ENCODE measurements at regions not wholly inside any gene's neighbourhood (a gene's known extent, or its start where the extent isn't known, plus 50 kb on each side); places are given as distances from the start of the nearest gene placed in this dataset.

DNA sequence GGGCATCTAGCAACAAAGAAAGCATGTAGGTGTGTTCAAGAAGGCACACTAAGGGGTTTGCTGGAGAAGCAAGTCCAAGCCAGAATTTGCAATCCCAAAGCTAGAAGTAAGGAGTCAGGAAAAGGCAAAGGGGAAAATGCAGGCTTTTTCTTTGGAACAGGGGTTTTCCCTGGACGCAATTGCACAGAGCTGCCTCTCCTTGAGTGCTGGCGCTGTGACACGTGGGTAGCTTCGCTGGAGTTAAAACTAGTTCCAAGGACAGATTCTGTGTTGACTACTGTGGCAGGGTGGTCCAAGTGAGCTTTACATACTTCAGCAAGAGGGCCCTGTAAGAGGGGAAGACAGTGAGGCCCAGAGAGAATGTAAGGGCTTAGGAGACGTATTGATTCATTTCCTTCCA lies 277.1 kb downstream of the ADGRA3 start:
- H3K4me2 ChIP-seq, result no peak overlapping the region
- no peaks in the 10 kb centered on the region for H4K20me1 ChIP-seq (ENCODE audit: insufficient read depth)
- no peaks in the 10 kb centered on the region for H3F3A ChIP-seq (replicated peaks; ENCODE audit: insufficient read depth)
- H3K27me3 ChIP-seq (ENCODE audit: insufficient read depth), result no peaks in the 10 kb centered on the region
- H3K27ac ChIP-seq (ENCODE audit: low read depth in 2 of 2, low read length in 1 of 2), result no peak overlapping the region
- DNase-seq, result peak; percentile 4
- no peak overlapping the region for H3K9ac ChIP-seq
- no peaks in the 10 kb centered on the region for H3K9me3 ChIP-seq
- no peak overlapping the region for H3K4me3 ChIP-seq (ENCODE audit: low read depth in 2 of 2, low read length in 1 of 2)
- CTCF ChIA-PET, result interaction anchor here (0.9 to 1.6 kb wide), 5 partner anchors 13 to 151 kb away, joined by 3 to 6 read pairs (median 3); no protein-coding TSS in a partner anchor
- TF ChIP-seq, protein P1, sequence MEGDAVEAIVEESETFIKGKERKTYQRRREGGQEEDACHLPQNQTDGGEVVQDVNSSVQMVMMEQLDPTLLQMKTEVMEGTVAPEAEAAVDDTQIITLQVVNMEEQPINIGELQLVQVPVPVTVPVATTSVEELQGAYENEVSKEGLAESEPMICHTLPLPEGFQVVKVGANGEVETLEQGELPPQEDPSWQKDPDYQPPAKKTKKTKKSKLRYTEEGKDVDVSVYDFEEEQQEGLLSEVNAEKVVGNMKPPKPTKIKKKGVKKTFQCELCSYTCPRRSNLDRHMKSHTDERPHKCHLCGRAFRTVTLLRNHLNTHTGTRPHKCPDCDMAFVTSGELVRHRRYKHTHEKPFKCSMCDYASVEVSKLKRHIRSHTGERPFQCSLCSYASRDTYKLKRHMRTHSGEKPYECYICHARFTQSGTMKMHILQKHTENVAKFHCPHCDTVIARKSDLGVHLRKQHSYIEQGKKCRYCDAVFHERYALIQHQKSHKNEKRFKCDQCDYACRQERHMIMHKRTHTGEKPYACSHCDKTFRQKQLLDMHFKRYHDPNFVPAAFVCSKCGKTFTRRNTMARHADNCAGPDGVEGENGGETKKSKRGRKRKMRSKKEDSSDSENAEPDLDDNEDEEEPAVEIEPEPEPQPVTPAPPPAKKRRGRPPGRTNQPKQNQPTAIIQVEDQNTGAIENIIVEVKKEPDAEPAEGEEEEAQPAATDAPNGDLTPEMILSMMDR (IDR thresholded peaks at IDR 0.05), result peak; percentile 39; the same call in 1 of the 2 replicates
- TF ChIP-seq CHD2 (IDR thresholded peaks at IDR 0.05; ENCODE audit: low read length, partially characterized antibody), result no peak
- TF ChIP-seq, protein P2, sequence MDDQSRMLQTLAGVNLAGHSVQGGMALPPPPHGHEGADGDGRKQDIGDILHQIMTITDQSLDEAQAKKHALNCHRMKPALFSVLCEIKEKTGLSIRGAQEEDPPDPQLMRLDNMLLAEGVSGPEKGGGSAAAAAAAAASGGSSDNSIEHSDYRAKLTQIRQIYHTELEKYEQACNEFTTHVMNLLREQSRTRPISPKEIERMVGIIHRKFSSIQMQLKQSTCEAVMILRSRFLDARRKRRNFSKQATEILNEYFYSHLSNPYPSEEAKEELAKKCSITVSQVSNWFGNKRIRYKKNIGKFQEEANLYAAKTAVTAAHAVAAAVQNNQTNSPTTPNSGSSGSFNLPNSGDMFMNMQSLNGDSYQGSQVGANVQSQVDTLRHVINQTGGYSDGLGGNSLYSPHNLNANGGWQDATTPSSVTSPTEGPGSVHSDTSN (IDR thresholded peaks at IDR 0.05), result no peak
- H3K36me3 ChIP-seq (replicated peaks in 1 of 2; ENCODE audit: control insufficient read depth in 1 of 2, insufficient read depth in 2 of 2, low read length in 1 of 2), result no peaks in the 10 kb centered on the region
- 10% methylated on average over 5 of the region's 5 CpGs for whole genome bisulfite sequencing (ENCODE audit: low lambda C conversion rate)
- no peak overlapping the region for H2AFZ ChIP-seq (ENCODE audit: low read depth)
- POLR2A ChIA-PET, result no interaction called here
- no peaks in the 10 kb centered on the region for H3K4me1 ChIP-seq (ENCODE audit: control insufficient read depth in 1 of 2, insufficient read depth in 2 of 2, low read depth in 1 of 2, low read length in 1 of 2)
- no peaks in the 10 kb centered on the region for H3K79me2 ChIP-seq (ENCODE audit: insufficient read depth)
- no peaks in the 10 kb centered on the region for H3K9me2 ChIP-seq

DNA sequence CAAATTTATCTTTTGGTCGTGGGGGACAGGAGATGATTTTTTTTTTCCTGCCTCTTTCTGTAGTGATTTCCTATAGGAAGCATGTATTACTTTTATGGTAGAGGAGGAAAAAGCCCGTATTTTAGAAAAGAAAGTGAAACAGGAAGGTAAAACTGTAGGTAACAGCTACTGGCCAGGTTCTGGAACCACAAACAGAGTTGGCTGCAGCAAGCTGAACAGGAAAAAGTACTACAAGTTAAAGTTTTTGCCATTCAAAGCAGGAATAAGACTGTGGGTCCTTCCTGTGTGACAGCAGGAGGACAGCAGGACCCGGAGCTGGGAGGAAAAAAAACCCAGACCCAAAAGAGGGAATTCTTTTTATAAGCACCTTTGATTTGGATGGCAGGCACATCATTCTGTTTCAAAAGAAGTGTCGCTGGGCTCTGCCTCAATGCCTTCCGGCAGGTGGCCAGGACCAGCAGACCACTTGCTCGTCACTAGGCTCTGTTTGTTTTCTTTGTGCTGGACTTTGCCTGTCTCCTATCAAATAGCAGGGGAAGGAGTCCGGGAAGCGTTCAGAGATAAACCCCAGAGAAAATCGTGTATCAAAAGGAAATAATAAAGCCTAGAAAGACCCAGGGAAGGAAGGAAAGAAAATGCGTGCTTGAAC lies 277.9 kb downstream of the ADGRA3 start:
- POLR2A ChIA-PET, result no interaction called here
- no peak for DNase-seq
- Histone ChIP-seq H3K4me2 (peak overlapping the region; percentile 64), H3K9me3 (no peaks in the 10 kb centered on the region), H3K27ac (ENCODE audit: low read depth in 2 of 2, low read length in 1 of 2) (no peak overlapping the region), H4K20me1 (ENCODE audit: insufficient read depth) (no peaks in the 10 kb centered on the region), H3K4me3 (ENCODE audit: low read depth in 2 of 2, low read length in 1 of 2) (peak overlapping the region; percentile 41 to 51; a peak in 3 of 4 replicates), H2AFZ (ENCODE audit: low read depth) (peak overlapping the region; percentile 54), H3K27me3 (ENCODE audit: insufficient read depth) (no peaks in the 10 kb centered on the region), H3K9ac (no peak overlapping the region), H3K9me2 (no peaks in the 10 kb centered on the region), H3K36me3 (replicated peaks in 1 of 2; ENCODE audit: control insufficient read depth in 1 of 2, insufficient read depth in 2 of 2, low read length in 1 of 2) (no peaks in the 10 kb centered on the region), H3K79me2 (ENCODE audit: insufficient read depth) (no peaks in the 10 kb centered on the region), H3F3A (replicated peaks; ENCODE audit: insufficient read depth) (no peaks in the 10 kb centered on the region), H3K4me1 (ENCODE audit: control insufficient read depth in 1 of 2, insufficient read depth in 2 of 2, low read depth in 1 of 2, low read length in 1 of 2) (no peaks in the 10 kb centered on the region)
- 6% methylated on average over 10 of the region's 10 CpGs for WGBS (ENCODE audit: low lambda C conversion rate)
- CTCF ChIA-PET, result interaction anchor here (1.1 to 1.7 kb wide), 6 partner anchors 9 to 459 kb away, joined by 3 to 6 read pairs (median 4); no protein-coding TSS in a partner anchor
- TF ChIP-seq EP300 (IDR thresholded peaks at IDR 0.05; ENCODE audit: borderline replicate concordance in 1 of 2, low read depth in 1 of 2, low read length in 1 of 2) (no peak), RFX5 (IDR thresholded peaks at IDR 0.05; ENCODE audit: low read length) (no peak), NFIC (IDR thresholded peaks at IDR 0.05; ENCODE audit: borderline replicate concordance) (no peak), MXI1 (IDR thresholded peaks at IDR 0.05; ENCODE audit: low read depth, low read length) (no peak), JUND (IDR thresholded peaks at IDR 0.05) (no peak), TEAD4 (IDR thresholded peaks at IDR 0.05; ENCODE audit: borderline replicate concordance, insufficient read depth) (no peak), MEF2A (IDR thresholded peaks at IDR 0.05; ENCODE audit: borderline replicate concordance, low read depth) (no peak), GATA2 (CRISPR knock-in tag; IDR thresholded peaks at IDR 0.05) (no peak), TCF12 (IDR thresholded peaks at IDR 0.05) (no peak), RAD21 (IDR thresholded peaks at IDR 0.05; ENCODE audit: low read length) (no peak), POLR2AphosphoS5 (IDR thresholded peaks at IDR 0.05; ENCODE audit: low read depth, low read length) (no peak), FOXM1 (IDR thresholded peaks at IDR 0.05; ENCODE audit: low read depth) (no peak), FOSL2 (IDR thresholded peaks at IDR 0.05; ENCODE audit: borderline replicate concordance, low read depth) (no peak)
- TF ChIP-seq, protein P3, sequence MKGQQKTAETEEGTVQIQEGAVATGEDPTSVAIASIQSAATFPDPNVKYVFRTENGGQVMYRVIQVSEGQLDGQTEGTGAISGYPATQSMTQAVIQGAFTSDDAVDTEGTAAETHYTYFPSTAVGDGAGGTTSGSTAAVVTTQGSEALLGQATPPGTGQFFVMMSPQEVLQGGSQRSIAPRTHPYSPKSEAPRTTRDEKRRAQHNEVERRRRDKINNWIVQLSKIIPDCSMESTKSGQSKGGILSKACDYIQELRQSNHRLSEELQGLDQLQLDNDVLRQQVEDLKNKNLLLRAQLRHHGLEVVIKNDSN (IDR thresholded peaks at IDR 0.05; ENCODE audit: borderline replicate concordance, low read depth), result no peak
- TF ChIP-seq, protein P4, sequence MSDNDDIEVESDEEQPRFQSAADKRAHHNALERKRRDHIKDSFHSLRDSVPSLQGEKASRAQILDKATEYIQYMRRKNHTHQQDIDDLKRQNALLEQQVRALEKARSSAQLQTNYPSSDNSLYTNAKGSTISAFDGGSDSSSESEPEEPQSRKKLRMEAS (IDR thresholded peaks at IDR 0.05; ENCODE audit: low read depth), result no peak
- TF ChIP-seq, protein P5, sequence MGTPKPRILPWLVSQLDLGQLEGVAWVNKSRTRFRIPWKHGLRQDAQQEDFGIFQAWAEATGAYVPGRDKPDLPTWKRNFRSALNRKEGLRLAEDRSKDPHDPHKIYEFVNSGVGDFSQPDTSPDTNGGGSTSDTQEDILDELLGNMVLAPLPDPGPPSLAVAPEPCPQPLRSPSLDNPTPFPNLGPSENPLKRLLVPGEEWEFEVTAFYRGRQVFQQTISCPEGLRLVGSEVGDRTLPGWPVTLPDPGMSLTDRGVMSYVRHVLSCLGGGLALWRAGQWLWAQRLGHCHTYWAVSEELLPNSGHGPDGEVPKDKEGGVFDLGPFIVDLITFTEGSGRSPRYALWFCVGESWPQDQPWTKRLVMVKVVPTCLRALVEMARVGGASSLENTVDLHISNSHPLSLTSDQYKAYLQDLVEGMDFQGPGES (IDR thresholded peaks at IDR 0.05; ENCODE audit: low read depth, low read length), result no peak
- TF ChIP-seq, protein P2 (IDR thresholded peaks at IDR 0.05), result no peak
- TF ChIP-seq, protein P1 (IDR thresholded peaks at IDR 0.05), result no peak
